BJ (cell line): ENCODE measurements at regions not wholly inside any gene's neighbourhood (a gene's known extent, or its start where the extent isn't known, plus 50 kb on each side); places are given as distances from the start of the nearest gene placed in this dataset.

Experiments used
- CTCF ChIA-PET: fragments of 350-600 bp; formaldehyde crosslinking; extraction: SDS; loops from one replicate; lab custom pipeline; 2021; ENCODE audit warnings: antibody characterized with exemption, inconsistent platforms; lab: Yijun Ruan, JAX
- POLR2A ChIA-PET: fragments of 300-600 bp; sonication (Branson Sonifier 250); formaldehyde crosslinking; extraction: SDS; loops from one replicate; lab custom pipeline; 2021; ENCODE audit warnings: antibody characterized with exemption; lab: Charles Lee
- DNase-seq: peaks from one replicate; pipeline ENCODE4 v3.0.0-alpha.2; 2011; ENCODE audit warnings: low read depth
- H3K27me3 ChIP-seq: 2 replicates; pipeline ENCODE4 v1.6.0; 2011; ENCODE audit warnings: low read length; ENCODE audit not compliant: control insufficient read depth, insufficient read depth
- H3K36me3 ChIP-seq: 2 replicates; pipeline ENCODE4 v1.5.1; 2011; ENCODE audit warnings: low read length; ENCODE audit not compliant: control insufficient read depth, insufficient read depth
- H3K4me3 ChIP-seq: 2 replicates; pipeline ENCODE4 v1.5.1; 2011; ENCODE audit warnings: low read depth, mild to moderate bottlenecking, control low read depth, low read length
- CTCF ChIP-seq: IDR thresholded peaks from 2 replicates; pipeline ENCODE4 v1.5.1; 2011; ENCODE audit warnings: low read depth, mild to moderate bottlenecking, control low read depth, inconsistent platforms, low read length, moderate library complexity; ENCODE audit not compliant: insufficient read depth

GRCh38 chr3:115281697-115282675 lies 134.9 kb upstream of the ZBTB20 start:
- ChIA-PET CTCF (no interaction called here), POLR2A (no interaction called here)
- H3K36me3 ChIP-seq, result no peaks in the 10 kb centered on the region
- no peaks in the 10 kb centered on the region for H3K27me3 ChIP-seq
- TF ChIP-seq CTCF, result no peak
- H3K4me3 ChIP-seq, result no peak overlapping the region
- DNase-seq, result no peak

- TF ChIP-seq CTCF, result no peak
- POLR2A ChIA-PET, result no interaction called here
- Histone ChIP-seq H3K36me3 (no peaks in the 10 kb centered on the region), H3K27me3 (no peaks in the 10 kb centered on the region), H3K4me3 (no peak overlapping the region)
- CTCF ChIA-PET, result no interaction called here
- DNase-seq, result no peak
Observed at GRCh38 chr3:115284980-115285379, 137.9 kb upstream of the ZBTB20 start.

GRCh38 chr3:115286529-115287197 lies 139.6 kb upstream of the ZBTB20 start:
- Histone ChIP-seq H3K36me3 (no peaks in the 10 kb centered on the region), H3K27me3 (no peaks in the 10 kb centered on the region), H3K4me3 (no peak overlapping the region)
- CTCF ChIA-PET, result interaction anchor here (1.2 kb wide), 1 partner anchor 69 kb away, joined by 5 read pairs; no protein-coding TSS in a partner anchor
- DNase-seq, result no peak
- POLR2A ChIA-PET, result no interaction called here
- TF ChIP-seq CTCF, result no peak

GRCh38 chr3:115287198-115287597 lies 140.1 kb upstream of the ZBTB20 start:
- POLR2A ChIA-PET, result no interaction called here
- CTCF ChIA-PET, result no interaction called here

More at GRCh38 chr3:115287198-115287597, 140.1 kb upstream of the ZBTB20 start:
- DNase-seq, result no peak
- no peaks in the 10 kb centered on the region for H3K36me3 ChIP-seq
- H3K27me3 ChIP-seq, result no peaks in the 10 kb centered on the region
- no peak overlapping the region for H3K4me3 ChIP-seq
- TF ChIP-seq CTCF, result no peak
